GM21576 (cell line): ENCODE measurements at regions not wholly inside any gene's neighbourhood (a gene's known extent, or its start where the extent isn't known, plus 50 kb on each side); places are given as distances from the start of the nearest gene placed in this dataset.
"Not testable (repeated sequence)": the region's sequence is repeated elsewhere in the genome, so short reads cannot be mapped to it uniquely, and the experiment has no call there.

ENCODE experiments used
- ATAC-seq: cut with Tn5 transposase; IDR thresholded peaks from one replicate; pipeline ENCODE4 v1.9.1; 2021; ENCODE audit warnings: mild to moderate bottlenecking, moderate library complexity; ENCODE audit not compliant: unreplicated experiment

- ATAC-seq: no peak
Measured at GRCh38 chr13:40344270-40345148, 321.9 kb downstream of the FOXO1 start.

DNA sequence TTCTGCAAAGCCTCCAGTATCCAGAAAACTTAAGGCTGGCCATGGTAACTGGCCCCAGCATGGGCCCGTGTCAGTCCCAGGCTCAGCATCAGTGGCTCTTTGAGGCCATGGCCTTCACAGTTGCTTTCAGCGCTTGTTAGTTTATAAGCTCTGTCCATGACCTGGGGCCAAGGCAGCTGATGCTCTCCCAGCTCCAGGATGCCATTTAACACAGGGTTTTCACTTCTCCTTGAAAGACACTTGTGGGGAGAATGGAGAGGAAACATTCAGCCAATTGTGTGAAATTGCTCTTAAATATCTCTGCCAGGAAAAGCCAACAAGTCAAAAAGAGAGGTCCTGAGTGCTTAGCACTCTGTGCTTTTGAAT is 321.3 kb downstream of the FOXO1 start:
- ATAC-seq: no peak

GRCh38 chr13:40345654-40346372 is 320.6 kb downstream of the FOXO1 start:
- no peak for ATAC-seq

GRCh38 chr13:40346592-40346991 is 319.8 kb downstream of the FOXO1 start:
- no peak for ATAC-seq

DNA sequence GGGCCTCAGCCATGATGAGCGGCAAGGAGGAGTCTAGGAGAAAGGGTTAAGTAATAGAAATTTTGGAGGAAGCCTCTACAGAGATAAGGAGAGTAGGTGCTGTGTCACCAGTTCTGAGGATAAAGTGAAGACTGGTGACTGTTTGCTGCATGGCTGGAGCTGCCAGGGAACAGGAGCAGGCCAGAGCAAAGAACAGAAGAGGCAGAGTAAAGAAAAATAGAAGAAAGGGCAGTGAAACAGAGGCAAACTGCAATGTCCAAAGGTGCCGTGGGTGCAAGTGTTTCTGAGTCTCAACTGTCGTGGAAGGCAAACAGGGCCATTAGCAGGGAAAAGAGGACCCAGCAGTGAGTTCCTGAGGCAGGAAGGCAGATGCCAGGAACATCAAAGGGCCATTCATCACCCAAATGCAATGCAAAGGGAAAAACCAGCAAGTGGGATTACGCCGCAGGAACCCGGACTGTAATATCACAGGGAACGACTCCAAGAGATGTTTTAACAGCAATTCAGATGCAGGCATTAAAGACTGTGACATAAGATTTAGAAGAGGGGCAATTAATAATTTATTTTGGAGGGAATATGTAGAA is 318.3 kb downstream of the FOXO1 start:
- no peak for ATAC-seq

GRCh38 chr13:40350283-40350992 is 316.0 kb downstream of the FOXO1 start:
- no peak for ATAC-seq

- no peak for ATAC-seq
Measured at GRCh38 chr13:40351537-40352379, 314.7 kb downstream of the FOXO1 start.

DNA sequence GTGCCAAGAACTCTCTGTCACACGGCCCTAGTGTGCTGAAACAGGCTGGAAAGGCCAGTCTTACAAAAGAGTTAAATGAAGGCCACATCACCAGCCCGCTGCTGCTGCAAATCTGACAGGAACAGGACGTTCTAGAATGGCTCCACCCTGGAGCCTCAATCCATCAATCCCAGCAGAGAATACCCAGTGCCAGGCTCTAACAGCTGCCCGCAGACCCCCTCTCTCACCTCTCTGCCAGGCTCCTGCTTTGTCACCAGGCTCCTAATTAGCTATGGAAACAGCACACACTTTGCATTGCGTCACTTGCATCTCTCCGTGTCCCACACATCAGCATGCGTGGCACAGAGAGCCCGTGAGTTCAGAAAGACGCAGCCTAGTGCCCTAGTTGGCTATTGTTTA is 314.1 kb downstream of the FOXO1 start:
- ATAC-seq: no peak

GRCh38 chr13:40352802-40353562 is 313.5 kb downstream of the FOXO1 start:
- no peak for ATAC-seq

DNA sequence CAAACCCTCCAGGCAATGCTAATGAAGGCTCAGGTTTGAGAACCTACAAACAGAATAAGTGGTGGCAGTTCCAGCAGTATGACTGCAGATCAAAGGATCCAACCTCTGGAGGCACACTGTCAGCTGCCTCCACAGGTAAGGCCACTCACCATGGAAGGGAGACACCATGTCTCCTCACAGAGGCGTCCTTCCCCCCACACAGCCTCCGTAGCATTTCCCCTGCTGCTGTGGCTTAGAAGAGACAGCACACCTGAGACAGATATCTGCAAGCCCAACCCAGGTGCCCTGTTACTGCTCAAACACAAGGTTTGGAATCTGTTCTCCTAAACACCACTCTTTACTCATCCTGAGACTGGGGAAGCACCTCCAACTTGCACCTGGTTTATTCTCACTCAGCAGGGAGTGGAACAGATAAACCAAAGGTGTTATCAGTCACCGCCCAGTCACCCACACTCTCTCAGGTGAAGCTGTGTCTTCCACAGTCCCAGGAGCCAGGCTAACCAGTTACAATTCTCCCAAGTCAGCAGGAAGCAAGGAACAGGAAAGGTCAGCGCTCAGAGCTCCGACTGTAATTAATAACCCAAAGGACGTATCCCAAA is 311.2 kb downstream of the FOXO1 start:
- ATAC-seq: no peak

- no peak for ATAC-seq
Measured at GRCh38 chr13:40356011-40356410, 310.4 kb downstream of the FOXO1 start.

GRCh38 chr13:40356458-40356857 is 310.0 kb downstream of the FOXO1 start:
- not testable (repeated sequence) for ATAC-seq

DNA sequence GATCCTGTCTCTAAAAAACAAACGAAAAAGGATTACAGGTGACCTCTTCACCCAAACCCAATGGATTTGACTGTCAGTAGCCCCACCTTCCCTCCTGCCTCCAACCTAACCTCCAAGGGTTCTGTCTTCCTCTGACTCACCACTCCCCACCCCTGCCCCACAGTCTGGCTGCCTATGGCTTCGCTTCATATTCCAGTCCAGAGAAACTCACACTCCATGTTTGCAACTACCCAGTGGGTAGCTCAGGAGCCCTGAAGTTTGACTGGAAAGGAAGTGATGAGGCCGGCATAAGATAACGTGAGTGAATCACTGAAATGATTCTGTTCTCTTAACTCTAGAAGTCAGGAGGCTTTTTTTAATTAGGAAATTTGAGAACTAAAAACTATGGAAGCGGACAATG is 303.9 kb downstream of the FOXO1 start:
- ATAC-seq: no peak

DNA sequence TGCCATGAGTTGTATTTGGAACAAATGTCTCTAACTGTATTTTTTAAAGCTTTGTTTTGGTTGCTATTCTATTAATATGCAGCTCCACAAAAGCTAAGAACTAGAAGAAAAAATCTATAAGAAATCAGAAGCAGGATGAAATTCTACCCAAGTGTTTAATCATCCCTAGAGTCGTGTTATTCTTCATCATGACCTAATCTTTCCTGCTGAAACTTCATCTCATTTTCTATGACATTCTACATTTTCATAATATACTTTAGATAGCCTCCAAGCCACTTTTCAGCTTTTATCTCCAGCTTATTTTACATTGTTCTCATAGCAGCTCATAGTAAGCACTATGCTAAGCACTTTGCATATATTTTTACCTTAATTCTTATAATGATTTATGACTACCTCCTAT is 302.8 kb downstream of the FOXO1 start:
- no peak for ATAC-seq

DNA sequence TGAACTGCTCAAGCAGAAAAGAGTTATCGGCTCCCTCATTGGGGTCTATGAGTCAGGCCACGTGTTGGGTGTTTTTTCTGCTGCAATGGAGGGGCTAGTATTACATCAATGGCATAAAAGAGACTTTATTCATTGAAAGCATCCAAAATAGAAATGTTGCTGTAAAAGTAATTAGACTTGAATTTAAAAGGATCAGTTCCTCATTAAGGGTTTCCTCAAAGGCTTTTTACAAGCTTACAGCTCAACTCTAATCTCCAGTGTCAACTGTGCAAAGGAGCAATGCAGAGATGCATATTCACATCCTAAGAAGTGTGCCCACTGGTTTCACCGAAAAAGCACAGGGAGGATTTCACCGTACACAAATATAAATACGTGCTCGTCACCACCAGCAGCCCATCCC is 300.3 kb downstream of the FOXO1 start:
- ATAC-seq: no peak

GRCh38 chr13:40368127-40368891 is 298.1 kb downstream of the FOXO1 start:
- ATAC-seq: no peak

DNA sequence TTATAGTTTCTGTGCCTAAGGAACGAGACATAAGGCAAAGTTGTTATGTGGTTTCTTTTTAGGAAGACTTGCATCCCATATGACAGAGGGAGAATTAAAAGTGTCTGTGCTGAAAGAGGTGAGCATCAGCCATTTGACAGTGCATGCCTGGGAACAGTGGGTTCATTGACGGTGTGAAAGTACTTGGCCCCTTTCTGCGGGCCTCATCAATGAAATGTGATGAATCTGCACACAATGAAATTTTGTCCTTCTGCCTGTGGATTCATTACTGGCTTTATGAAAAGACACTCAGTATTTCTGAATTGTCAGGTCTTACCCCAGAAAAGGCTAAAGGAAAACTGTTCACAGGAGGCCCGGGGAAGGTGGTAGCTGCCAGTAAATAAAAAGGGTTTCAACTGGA is 295.8 kb downstream of the FOXO1 start:
- ATAC-seq: no peak

GRCh38 chr13:40371531-40372125 is 294.8 kb downstream of the FOXO1 start:
- ATAC-seq: no peak
